CD14-positive monocyte (primary cell): ENCODE measurements at regions not wholly inside any gene's neighbourhood (a gene's known extent, or its start where the extent isn't known, plus 50 kb on each side); places are given as distances from the start of the nearest gene placed in this dataset.

Experiments
- DNase-seq, 3 donors: peaks; one replicate each; pipeline ENCODE4 v3.0.0-alpha.2; 2011 to 2022
- H2AFZ ChIP-seq: 2 replicates; pipeline ENCODE4 v1.6.0; 2012; ENCODE audit warnings: mild to moderate bottlenecking, low read depth, low read length, inconsistent platforms; ENCODE audit not compliant: insufficient read depth, poor library complexity, severe bottlenecking
- H3K27ac ChIP-seq, 2 donors: 1 replicate in 1 of 2; 2 replicates in 1 of 2; pipeline ENCODE4 v1.5.1; 2012 to 2013; ENCODE audit warnings: low read length in 2 of 2, control low read depth in 1 of 2, inconsistent platforms in 1 of 2, low read depth in 1 of 2, mild to moderate bottlenecking in 1 of 2
- H3K27me3 ChIP-seq, 2 donors: one replicate each; pipeline versions ENCODE4 v1.6.0 to v1.6.1; 2011 to 2013; ENCODE audit warnings: low read length in 2 of 2; ENCODE audit not compliant: control insufficient read depth in 2 of 2, insufficient read depth in 2 of 2
- H3K36me3 ChIP-seq, 2 donors: replicated peaks in 1 of 2; 1 replicate in 1 of 2; 2 replicates in 1 of 2; pipeline versions ENCODE4 v1.5.1 to v1.6.1; 2012 to 2013; ENCODE audit warnings: low read length in 2 of 2, control low read depth in 1 of 2, inconsistent platforms in 1 of 2, mild to moderate bottlenecking in 1 of 2; ENCODE audit not compliant: insufficient read depth in 2 of 2, control insufficient read depth in 1 of 2
- H3K4me1 ChIP-seq, 2 donors: 1 replicate in 1 of 2; 2 replicates in 1 of 2; pipeline versions ENCODE4 v1.5.1 to v1.6.1; 2012 to 2013; ENCODE audit warnings: low read length in 2 of 2, control low read depth in 1 of 2, inconsistent platforms in 1 of 2, mild to moderate bottlenecking in 1 of 2, moderate library complexity in 1 of 2; ENCODE audit not compliant: insufficient read depth in 2 of 2, control insufficient read depth in 1 of 2
- H3K4me2 ChIP-seq: replicated peaks from 2 replicates; pipeline ENCODE3; 2012; ENCODE audit warnings: low read length, moderate library complexity, mild to moderate bottlenecking; ENCODE audit not compliant: poor library complexity, severe bottlenecking; ENCODE audit errors: extremely low read depth
- H3K4me3 ChIP-seq, 3 experiments: fragments of 200-600 bp in 1 of 3; sonication (generic) in 1 of 3; replicated peaks in 1 of 3; 1 replicate in 2 of 3; 2 replicates in 1 of 3; pipeline ENCODE4 v1.5.1; 2011 to 2013; ENCODE audit warnings: low read length in 3 of 3, mild to moderate bottlenecking in 3 of 3, control low read depth in 2 of 3, low read depth in 2 of 3, inconsistent platforms in 1 of 3, moderate library complexity in 1 of 3
- H3K79me2 ChIP-seq: 2 replicates; pipeline ENCODE4 v1.6.0; 2012; ENCODE audit warnings: mild to moderate bottlenecking, control low read depth, inconsistent platforms, low read length, moderate library complexity; ENCODE audit not compliant: insufficient read depth
- H3K9ac ChIP-seq: 2 replicates; pipeline ENCODE4 v1.6.0; 2017; ENCODE audit warnings: low read length, mild to moderate bottlenecking; ENCODE audit not compliant: insufficient read depth, poor library complexity, severe bottlenecking
- H3K9me3 ChIP-seq, 2 donors: replicated peaks in 1 of 2; 1 replicate in 1 of 2; 2 replicates in 1 of 2; pipeline versions ENCODE4 v1.5.1 to v1.6.1; 2012 to 2013; ENCODE audit warnings: low read length in 2 of 2, control low read depth in 1 of 2; ENCODE audit not compliant: control insufficient read depth in 1 of 2, insufficient read depth in 1 of 2
- H4K20me1 ChIP-seq: 2 replicates; pipeline ENCODE4 v1.6.0; 2012; ENCODE audit warnings: mild to moderate bottlenecking, low read length, control low read depth, moderate library complexity; ENCODE audit not compliant: insufficient read depth
- H3K27ac Mint-ChIP-seq, 7 donors: one replicate each; pipeline ENCODE4 v1.8.0; 2020; ENCODE audit warnings: mild to moderate bottlenecking in 7 of 7, mixed read lengths in 7 of 7, moderate library complexity in 6 of 7, inconsistent platforms in 2 of 7
- H3K27me3 Mint-ChIP-seq, 3 donors: one replicate each; pipeline ENCODE4 v1.8.0; 2021 to 2022; ENCODE audit warnings: low read depth in 3 of 3, mild to moderate bottlenecking in 3 of 3, mixed read lengths in 3 of 3, moderate library complexity in 3 of 3, inconsistent platforms in 1 of 3
- H3K36me3 Mint-ChIP-seq, 2 donors: one replicate each; pipeline ENCODE4 v1.8.0; 2020; ENCODE audit warnings: mixed read lengths in 2 of 2, inconsistent platforms in 1 of 2, mild to moderate bottlenecking in 1 of 2
- H3K4me1 Mint-ChIP-seq: one replicate; pipeline ENCODE4 v1.8.0; 2020; ENCODE audit warnings: mild to moderate bottlenecking, mixed read lengths
- H3K4me3 Mint-ChIP-seq, 2 donors: one replicate each; pipeline ENCODE4 v1.8.0; 2020; ENCODE audit warnings: mild to moderate bottlenecking in 2 of 2, mixed read lengths in 2 of 2, moderate library complexity in 1 of 2
- H3K9me3 Mint-ChIP-seq, 7 donors: one replicate each; pipeline ENCODE4 v1.8.0; 2020 to 2022; ENCODE audit warnings: mixed read lengths in 7 of 7, mild to moderate bottlenecking in 6 of 7, moderate library complexity in 6 of 7, inconsistent platforms in 2 of 7
- WGBS: methylation state at CpG from one replicate; pipeline ENCODE4 v1.1.5; 2013; ENCODE audit warnings: missing lambda C conversion rate; ENCODE audit not compliant: insufficient coverage; 5-methylcytosine and 5-hydroxymethylcytosine counted together
- intact Hi-C, 2 donors: fragments of 100-400 bp; cut with micrococcal nuclease; formaldehyde crosslinking; loops; one replicate each; pipeline versions ENCODE4 v1.15.0 to v1.15.1; 2023
- TF ChIP-seq, protein P1 (sequence below): fragments of 200-600 bp; IDR thresholded peaks from one replicate; pipeline ENCODE4 v1.8.0; 2022; ENCODE audit warnings: antibody characterized with exemption, mild to moderate bottlenecking

DNA sequence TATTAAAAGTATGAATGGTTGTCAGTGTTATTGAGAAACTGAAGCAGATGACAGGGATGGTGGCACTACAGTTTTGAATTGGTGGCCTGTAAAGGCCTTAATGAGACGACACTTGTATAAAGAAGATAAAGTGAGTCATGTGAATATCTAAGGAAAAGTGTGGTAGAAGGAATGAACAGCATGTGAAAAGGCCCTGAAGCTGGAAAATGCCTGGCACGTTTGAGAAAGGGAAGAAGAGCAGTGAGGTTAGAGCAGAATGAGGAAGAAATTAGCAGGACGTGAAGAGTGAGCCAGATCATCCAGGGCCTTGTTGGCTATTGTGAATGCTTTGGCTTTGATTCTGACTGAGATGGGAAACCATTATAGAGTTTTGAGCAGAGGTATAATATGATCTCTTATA, 387.6 kb upstream of the DPH6 start:
- H3K9me3 Mint-ChIP-seq = peaks cover 0 to 4% (median 1%) of the 10 kb centered on the region in 7 donors
- H3K4me1 ChIP-seq = no peaks in the 10 kb centered on the region
- no peak overlapping the region for H3K4me3 ChIP-seq
- 71% methylated on average over 3 of the region's 3 CpGs for WGBS
- H3K27me3 ChIP-seq = no peaks in the 10 kb centered on the region
- no peaks in the 10 kb centered on the region for H4K20me1 ChIP-seq
- H3K4me3 Mint-ChIP-seq = no peak overlapping the region
- no peak overlapping the region for H3K27ac Mint-ChIP-seq
- intact Hi-C loops = no loop called here
- H3K36me3 ChIP-seq = no peaks in the 10 kb centered on the region
- no peaks in the 10 kb centered on the region for H3K79me2 ChIP-seq
- H3K4me2 ChIP-seq = no peak overlapping the region
- H3K27ac ChIP-seq = no peak overlapping the region
- H3K9me3 ChIP-seq = no peaks in the 10 kb centered on the region
- no peaks in the 10 kb centered on the region for H3K36me3 Mint-ChIP-seq
- no peak overlapping the region for H2AFZ ChIP-seq
- TF ChIP-seq, protein P1, sequence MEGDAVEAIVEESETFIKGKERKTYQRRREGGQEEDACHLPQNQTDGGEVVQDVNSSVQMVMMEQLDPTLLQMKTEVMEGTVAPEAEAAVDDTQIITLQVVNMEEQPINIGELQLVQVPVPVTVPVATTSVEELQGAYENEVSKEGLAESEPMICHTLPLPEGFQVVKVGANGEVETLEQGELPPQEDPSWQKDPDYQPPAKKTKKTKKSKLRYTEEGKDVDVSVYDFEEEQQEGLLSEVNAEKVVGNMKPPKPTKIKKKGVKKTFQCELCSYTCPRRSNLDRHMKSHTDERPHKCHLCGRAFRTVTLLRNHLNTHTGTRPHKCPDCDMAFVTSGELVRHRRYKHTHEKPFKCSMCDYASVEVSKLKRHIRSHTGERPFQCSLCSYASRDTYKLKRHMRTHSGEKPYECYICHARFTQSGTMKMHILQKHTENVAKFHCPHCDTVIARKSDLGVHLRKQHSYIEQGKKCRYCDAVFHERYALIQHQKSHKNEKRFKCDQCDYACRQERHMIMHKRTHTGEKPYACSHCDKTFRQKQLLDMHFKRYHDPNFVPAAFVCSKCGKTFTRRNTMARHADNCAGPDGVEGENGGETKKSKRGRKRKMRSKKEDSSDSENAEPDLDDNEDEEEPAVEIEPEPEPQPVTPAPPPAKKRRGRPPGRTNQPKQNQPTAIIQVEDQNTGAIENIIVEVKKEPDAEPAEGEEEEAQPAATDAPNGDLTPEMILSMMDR = no peak
- H3K9ac ChIP-seq = no peak overlapping the region
- DNase-seq = no peak
- H3K27me3 Mint-ChIP-seq = no peaks in the 10 kb centered on the region
- H3K4me1 Mint-ChIP-seq = no peaks in the 10 kb centered on the region

DNA sequence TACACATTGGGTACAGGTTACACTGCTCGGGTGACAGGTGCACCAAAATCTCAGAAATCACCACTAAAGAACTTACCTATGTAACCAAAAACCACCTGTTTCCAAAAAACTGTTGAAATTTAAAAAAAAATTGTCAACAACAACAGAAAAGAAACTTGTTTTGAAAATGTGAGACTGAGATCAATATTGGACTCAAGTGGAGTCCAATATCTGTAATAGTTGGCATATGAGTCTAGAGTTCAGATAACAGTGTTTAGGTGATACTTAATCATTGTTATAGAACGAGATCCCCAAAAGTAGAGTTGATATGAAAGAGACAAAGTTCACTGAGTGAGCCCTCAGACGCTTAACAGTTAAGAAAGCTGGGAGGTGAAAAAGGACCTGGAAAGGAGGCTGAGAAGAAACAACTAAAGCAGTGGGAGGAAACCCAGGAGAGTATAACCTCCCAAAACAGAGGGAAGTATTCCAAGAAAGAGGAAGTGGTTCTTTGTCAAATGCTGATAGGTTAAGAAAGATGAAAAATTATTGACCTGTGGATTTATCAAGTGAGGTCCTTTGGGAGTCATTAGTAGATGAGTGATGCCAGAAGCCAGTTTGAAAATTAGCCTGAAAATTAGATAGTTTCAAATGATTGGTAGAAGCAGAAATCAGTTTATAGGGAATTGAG, 388.6 kb upstream of the DPH6 start:
- Histone ChIP-seq H3K9ac (no peak overlapping the region), H3K36me3 (no peaks in the 10 kb centered on the region), H2AFZ (no peak overlapping the region), H3K4me2 (no peak overlapping the region), H3K27ac (no peak overlapping the region), H4K20me1 (no peaks in the 10 kb centered on the region), H3K79me2 (no peaks in the 10 kb centered on the region), H3K9me3 (no peaks in the 10 kb centered on the region), H3K27me3 (no peaks in the 10 kb centered on the region), H3K4me1 (no peaks in the 10 kb centered on the region), H3K4me3 (no peak overlapping the region)
- Mint-ChIP-seq H3K4me3 (no peak overlapping the region), H3K27ac (no peak overlapping the region), H3K4me1 (no peaks in the 10 kb centered on the region), H3K36me3 (no peaks in the 10 kb centered on the region), H3K27me3 (no peaks in the 10 kb centered on the region), H3K9me3 (peaks cover 0 to 4% (median 0%) of the 10 kb centered on the region in 7 donors)
- TF ChIP-seq, protein P1 = no peak
- WGBS = 100% methylated on average over 1 of the region's 3 CpGs
- intact Hi-C loops = no loop called here
- DNase-seq = no peak
